PFSK-1 (cell line): ENCODE measurements at regions not wholly inside any gene's neighbourhood (a gene's known extent, or its start where the extent isn't known, plus 50 kb on each side); places are given as distances from the start of the nearest gene placed in this dataset.

Experiments used
- FOXP2 ChIP-seq: optimal IDR thresholded peaks from 2 replicates; pipeline ENCODE3; 2011; ENCODE audit warnings: borderline replicate concordance, control low read depth, inconsistent platforms; ENCODE audit not compliant: insufficient read depth; ENCODE audit errors: extremely low read length, extremely low read depth
- POLR2AphosphoS5 ChIP-seq: IDR thresholded peaks from 2 replicates; pipeline ENCODE4 v1.6.1; 2012; ENCODE audit warnings: low read depth, mild to moderate bottlenecking, control low read depth, low read length, moderate library complexity
- SIN3A ChIP-seq: IDR thresholded peaks from 2 replicates; pipeline ENCODE4 v1.6.1; 2012; ENCODE audit warnings: mild to moderate bottlenecking, low read length, moderate library complexity, borderline replicate concordance; ENCODE audit not compliant: insufficient read depth
- TAF1 ChIP-seq: IDR thresholded peaks from 2 replicates; pipeline ENCODE4 v1.6.1; 2012; ENCODE audit warnings: low read length, control low read depth, borderline replicate concordance; ENCODE audit not compliant: insufficient read depth
- TF ChIP-seq, protein P1 (sequence below), 2 experiments: IDR thresholded peaks; 2 replicates each; pipeline versions ENCODE4 v1.6.1 to v1.8.0; 2011 to 2012; ENCODE audit warnings: low read depth in 2 of 2, low read length in 2 of 2, control low read depth in 1 of 2, inconsistent platforms in 1 of 2, mild to moderate bottlenecking in 1 of 2, moderate library complexity in 1 of 2; ENCODE audit not compliant: insufficient read depth in 1 of 2

DNA sequence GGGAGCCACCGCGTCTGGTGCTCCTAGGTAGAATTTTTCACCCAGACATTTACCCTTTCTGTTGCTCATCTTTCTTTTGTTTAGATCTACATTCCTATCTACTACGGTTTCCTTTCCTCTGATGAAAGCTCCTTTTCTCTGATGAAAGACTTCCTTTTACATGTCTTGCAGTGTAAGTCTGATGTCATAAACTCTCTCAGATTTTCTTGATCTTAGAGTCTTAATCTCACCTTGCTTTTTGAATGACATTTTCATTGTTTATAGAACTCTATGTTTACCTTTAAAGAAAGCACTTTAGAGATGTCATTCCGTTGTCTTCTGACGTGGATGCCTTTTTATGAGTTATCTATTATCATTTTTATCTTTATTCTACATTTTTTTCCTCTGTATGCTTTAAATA lies 171.8 kb upstream of the MTPN start:
- TF ChIP-seq, protein P1, sequence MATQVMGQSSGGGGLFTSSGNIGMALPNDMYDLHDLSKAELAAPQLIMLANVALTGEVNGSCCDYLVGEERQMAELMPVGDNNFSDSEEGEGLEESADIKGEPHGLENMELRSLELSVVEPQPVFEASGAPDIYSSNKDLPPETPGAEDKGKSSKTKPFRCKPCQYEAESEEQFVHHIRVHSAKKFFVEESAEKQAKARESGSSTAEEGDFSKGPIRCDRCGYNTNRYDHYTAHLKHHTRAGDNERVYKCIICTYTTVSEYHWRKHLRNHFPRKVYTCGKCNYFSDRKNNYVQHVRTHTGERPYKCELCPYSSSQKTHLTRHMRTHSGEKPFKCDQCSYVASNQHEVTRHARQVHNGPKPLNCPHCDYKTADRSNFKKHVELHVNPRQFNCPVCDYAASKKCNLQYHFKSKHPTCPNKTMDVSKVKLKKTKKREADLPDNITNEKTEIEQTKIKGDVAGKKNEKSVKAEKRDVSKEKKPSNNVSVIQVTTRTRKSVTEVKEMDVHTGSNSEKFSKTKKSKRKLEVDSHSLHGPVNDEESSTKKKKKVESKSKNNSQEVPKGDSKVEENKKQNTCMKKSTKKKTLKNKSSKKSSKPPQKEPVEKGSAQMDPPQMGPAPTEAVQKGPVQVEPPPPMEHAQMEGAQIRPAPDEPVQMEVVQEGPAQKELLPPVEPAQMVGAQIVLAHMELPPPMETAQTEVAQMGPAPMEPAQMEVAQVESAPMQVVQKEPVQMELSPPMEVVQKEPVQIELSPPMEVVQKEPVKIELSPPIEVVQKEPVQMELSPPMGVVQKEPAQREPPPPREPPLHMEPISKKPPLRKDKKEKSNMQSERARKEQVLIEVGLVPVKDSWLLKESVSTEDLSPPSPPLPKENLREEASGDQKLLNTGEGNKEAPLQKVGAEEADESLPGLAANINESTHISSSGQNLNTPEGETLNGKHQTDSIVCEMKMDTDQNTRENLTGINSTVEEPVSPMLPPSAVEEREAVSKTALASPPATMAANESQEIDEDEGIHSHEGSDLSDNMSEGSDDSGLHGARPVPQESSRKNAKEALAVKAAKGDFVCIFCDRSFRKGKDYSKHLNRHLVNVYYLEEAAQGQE (IDR thresholded peaks at IDR 0.05; ENCODE audit: insufficient read depth in 1 of 2, low read depth in 2 of 2, low read length in 2 of 2) = no peak
- TF ChIP-seq TAF1 (no peak), POLR2AphosphoS5 (no peak), SIN3A (no peak), FOXP2 (no peak)
